AG08396 (cell line): ENCODE measurements at regions not wholly inside any gene's neighbourhood (a gene's known extent, or its start where the extent isn't known, plus 50 kb on each side); places are given as distances from the start of the nearest gene placed in this dataset.
"Not testable (repeated sequence)": the region's sequence is repeated elsewhere in the genome, so short reads cannot be mapped to it uniquely, and the experiment has no call there.

ENCODE experiments used
- DNase-seq: peaks from one replicate; pipeline ENCODE4 v3.0.0; 2012; ENCODE audit warnings: low spot score, mixed read lengths

DNA sequence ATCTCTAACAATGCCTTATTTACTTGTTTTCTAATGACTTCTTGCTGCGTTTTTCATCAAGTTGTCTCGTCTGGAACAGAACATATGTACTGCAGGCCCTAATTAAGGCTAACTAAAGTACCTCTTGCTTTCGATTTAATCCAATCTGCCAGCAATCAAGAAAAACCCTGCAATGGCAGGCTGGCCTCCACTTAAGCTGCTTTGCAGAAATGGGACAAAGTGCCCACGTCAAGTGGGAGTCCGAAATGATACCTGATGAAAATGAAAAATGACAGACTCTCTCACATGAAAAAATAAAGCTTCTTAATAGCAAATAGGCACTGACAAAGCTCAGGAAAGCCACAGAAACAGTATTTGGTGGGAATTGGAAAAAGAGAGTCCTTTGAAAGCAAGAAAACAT, 1454.7 kb downstream of the FAM181B start:
- DNase-seq, result no peak

DNA sequence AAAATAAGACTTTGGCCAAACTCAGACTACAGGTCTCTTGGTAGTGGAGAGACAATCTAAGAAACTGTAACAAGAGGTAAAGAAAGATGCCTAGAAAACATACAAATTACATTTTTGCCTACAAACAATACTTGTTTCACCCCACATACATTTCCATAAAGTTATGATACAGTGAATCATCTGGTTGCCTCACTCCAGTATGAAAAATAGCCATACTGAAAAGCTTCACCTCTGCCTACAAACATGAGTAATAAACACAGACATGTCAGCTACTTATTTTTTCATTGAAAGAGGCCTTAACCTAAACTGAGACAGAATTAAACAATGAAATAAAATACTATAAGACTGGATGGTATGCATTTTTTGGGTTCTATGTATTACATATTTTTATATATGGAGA, 1463.0 kb downstream of the FAM181B start:
- DNase-seq, result no peak

DNA sequence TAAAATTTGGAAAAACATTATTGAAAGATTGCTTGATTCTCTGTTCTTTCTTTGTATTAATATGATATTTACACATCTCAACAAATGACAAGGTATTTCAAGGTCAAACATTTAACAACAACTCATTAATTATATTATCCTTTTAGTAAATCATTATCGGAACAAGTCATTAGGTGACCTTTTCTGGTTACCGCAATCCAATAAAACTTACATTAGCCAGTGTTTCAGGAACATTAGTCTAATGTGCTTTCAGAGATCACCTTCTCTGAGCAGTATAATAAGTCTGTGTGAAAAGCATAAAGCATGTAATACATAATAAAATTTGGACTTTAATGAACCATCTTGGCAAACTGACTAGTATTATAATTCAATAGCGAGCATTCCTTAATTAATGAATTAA, 1466.4 kb downstream of the FAM181B start:
- DNase-seq, result no peak

DNA sequence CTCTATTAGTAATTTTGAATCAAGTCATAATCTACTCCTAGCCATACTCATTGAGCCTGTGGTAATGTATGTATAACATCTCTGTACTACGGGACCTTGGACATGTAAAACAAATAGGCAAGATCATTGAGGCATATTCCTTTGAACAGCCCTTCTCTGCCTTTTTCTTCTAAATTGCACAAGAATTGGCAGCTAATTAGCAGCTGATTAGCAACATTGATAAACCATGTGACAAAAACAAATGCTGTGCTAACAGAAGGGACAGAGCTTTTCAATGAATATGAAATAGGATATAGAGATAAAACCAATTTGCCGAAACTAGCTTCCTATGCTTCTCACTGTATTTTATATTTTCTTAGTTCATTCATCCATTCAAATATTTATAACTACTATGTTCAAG, 1474.2 kb downstream of the FAM181B start:
- no peak for DNase-seq

DNA sequence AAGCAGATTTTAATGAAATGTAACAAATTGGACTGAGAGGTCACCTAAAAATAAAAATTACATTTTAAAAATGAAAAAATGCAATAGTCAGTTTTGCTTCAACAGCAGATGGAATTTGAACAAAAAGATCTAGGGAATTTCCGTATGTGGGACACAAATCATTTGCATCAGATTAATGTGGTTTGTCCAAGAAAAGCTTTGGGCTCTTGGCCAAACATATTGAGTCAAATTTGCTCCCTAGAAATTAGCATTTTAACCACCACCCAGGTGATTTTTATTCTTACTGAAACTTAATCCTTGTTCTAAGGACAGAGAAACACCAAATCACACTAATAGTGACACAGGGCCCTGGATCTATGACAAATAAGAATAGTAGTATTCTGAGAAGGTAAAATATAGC, 1477.8 kb downstream of the FAM181B start:
- DNase-seq, result no peak

DNA sequence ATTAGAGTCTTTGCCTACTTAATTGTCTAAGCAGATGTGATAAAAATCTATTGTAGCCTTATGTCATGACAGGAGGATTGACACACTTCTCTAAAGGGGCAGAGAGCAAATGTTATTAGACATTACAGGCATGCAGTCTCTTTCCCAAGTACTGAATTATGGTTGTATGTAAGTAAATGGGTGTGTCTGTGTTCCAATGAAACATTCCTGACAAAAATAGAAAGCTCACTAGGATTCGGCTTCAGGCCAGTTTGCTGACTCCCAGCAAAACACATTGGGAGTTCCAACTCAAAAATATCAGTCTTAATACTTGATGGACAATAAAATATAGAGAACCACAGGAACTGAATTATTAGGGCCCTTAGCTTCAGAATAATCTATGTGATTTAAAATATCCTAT, 1480.4 kb downstream of the FAM181B start:
- no peak for DNase-seq

DNA sequence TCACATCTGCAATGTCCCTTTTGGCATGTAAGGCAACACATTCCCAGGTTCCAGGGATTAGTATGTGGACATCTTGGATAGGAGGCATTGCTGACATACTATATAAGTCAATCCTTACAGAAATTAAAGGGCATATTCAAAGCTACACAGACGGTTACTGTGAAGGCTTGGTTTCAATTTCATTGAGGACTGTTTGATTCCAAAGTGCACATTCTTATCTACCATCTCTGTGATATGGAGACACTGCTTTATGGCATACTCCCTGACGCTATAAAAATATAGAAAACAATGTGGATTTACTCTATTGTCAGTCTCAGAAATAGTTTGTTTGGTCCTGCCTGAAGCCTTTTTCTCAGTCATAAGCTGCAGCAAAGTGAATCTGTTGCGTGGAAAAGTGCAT, 1486.7 kb downstream of the FAM181B start:
- no peak for DNase-seq

DNA sequence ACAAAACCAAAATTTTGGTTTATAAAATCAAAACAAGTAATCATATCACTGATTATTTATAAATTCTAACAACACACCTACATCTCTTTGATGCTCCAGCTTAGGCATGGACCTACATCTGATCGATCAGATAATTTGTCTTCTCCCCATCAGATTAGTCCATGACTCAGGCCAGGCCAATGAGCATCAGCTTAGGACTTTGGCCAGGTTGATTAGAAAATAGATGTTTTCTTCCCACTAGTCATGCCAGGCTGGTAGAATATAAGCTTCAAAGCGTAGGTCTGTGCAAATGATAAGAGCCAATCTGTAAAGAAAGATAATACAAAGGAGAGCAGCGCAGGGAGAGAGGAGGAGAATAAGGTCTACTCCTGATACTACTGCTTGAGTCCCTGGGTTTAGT, 1487.9 kb downstream of the FAM181B start:
- no peak for DNase-seq

DNA sequence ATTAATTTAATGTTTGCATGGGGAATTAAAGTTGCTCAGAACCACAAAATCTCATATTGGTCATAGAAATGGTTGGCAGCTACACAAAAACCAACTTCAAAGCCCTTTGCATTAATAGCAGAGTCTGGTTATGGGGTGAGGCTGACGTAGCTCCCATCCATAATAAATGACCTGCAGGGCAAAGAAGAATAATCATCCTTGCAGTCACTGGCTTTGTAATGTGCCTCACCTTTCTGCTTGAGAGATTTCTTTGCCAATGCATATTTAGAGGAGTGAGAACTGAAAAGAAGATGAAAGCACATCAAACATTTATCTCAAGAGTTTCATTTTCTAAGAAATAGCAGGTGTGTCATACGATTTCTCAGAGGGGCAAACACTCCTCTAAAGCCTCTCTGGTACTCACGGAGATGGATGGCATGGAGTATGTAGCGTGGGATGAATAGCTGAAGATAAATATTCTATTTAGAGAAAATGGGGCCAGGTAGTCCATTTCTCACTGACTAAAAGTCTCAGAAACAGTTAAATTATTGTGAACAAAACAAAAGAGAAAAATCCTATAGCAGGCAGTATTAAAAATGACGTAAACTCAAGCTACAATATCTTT, 1491.9 kb downstream of the FAM181B start:
- DNase-seq, result no peak

DNA sequence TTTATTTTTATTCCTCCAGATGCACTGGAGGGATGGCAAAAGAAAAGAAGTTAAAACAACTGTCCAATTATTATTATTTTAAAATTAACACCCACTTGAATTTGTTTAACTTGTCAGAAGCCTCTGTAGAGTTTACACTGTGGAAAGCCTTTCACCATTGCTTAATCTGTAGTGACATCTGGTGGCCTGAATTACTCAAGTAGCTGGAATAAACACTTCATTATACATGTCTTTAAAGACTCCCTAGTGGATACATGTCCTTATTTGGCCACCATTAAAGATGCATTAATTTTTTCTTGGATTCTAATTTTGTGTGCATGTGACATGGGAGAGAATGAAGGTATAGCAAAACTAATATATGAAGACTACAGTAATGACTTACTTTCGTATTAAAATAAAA, 1496.5 kb downstream of the FAM181B start:
- DNase-seq, result no peak

DNA sequence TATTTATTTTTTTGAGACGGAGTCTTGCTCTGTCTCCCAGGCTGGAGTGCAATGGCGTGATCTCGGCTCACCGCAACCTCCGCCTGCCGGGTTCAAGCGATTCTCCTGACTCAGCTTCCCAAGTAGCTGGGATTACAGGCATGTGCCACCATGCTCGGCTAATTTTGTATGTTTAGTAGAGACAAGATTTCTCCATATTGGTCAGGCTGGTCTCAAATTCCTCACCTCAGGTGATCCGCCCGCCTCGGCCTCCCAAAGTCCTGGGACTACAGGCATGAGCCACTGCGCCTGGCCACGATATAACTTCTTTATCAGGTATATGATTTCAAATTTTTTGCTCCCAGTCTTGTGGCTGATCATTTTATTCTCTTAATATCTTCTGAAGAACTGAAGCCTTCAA, 1506.3 kb downstream of the FAM181B start:
- not testable (repeated sequence) for DNase-seq

DNA sequence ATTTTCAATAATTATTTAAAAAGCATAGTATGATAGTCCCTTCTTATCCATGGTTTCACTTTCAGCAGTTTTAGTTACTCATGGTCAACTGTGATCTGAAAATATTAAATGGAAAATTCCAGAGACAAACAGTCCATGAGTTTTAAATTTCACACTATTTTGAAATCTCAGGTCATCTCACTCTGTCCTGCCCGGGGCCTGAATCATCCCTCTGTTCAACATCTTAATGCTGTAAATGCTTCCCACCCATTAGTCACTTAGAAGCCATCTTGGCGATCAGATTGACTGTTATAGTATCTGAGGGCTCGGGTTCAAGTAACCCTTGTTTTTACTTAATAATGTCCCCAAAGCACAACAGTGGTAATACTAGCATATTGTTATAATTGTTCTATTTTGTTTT, 1509.3 kb downstream of the FAM181B start:
- no peak for DNase-seq

DNA sequence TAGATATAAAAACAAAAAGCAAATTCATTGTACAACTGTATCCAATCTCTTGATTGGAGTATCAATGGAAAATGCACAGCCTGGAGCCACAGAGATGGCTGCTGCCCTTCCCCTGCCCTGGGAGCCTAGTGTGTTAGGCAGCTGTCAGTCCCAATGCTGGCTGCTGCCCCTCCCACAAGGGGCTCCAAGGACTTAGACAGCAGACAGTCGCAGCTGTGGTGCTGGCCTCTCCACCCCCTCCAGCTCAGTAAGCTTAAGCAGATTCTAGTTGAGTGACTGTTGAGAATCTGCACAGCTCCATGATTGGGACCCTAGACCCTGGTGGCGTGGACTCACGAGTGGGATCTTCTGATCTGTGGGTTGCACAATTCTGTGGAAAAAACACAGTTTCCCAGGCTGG, 1511.2 kb downstream of the FAM181B start:
- no peak for DNase-seq

DNA sequence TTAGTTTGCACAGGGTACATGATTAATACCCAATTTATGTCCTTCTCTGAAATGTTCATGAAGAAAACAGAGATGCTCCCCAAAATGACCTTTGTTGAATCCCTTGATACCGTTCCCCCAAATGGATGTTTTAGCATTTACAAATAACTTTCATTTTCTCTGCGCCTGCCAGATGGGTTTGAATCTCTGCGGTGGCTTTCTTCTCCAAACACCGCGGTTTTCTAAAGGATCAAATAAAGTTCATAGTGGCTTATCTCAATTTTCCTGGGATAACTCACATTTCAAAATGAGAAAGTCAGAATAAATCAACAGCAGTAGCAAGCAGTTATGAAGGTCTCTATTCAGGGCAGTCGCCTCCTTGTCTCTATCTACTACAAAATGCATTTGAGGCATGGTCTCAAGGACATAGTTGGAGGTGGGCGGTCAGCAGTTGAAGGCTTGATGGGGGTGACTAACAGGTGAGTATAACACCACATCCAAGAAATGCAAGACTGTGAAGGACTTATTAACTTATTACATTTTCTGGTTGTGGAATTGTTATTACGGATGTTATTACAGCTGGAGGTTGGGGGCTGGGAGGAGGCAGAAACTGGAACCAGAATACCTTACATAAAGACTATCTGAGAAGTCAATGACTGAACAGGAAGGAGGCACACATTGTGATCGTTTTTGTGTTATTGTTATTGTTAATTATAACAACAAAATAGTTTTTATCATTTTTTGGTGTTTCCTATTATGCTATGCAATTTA, 1513.3 kb downstream of the FAM181B start:
- DNase-seq, result no peak

DNA sequence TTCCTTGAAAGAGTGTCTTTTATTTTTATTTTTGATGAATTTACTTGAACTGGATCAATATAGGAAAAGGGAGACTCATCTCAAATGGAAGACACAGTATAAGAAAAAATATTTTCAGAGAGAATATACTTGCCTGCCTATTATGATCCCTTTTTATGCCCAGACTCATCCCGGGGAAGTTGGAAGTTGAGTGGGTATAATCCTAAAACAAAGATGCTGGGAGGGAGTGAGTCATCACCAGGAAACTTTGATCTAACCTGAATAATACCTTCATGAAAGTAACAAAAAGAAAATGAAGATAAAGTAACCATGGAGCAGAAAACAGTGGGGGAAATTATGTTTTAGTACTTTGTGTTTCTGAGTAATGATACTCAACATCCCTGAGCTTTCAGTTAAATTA, 1514.0 kb downstream of the FAM181B start:
- DNase-seq, result no peak

DNA sequence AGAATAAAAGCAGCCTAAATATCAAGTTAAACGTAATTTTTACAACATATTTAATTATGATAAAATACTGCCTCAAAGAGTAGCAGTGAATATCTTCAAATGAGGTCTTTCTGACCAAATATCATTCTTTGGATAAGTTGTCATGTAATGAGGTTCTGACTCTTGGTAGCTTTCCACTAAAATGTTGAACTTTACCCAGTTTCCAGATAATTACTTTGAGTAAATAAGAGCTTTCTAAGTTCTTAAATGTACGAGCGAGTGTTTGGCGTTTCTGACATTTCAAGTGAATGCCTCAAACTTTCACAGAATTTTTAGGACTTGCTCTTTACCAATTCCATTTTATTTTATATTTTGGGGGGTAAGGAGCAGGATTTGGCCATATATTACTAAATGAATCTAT, 1515.2 kb downstream of the FAM181B start:
- DNase-seq, result no peak

DNA sequence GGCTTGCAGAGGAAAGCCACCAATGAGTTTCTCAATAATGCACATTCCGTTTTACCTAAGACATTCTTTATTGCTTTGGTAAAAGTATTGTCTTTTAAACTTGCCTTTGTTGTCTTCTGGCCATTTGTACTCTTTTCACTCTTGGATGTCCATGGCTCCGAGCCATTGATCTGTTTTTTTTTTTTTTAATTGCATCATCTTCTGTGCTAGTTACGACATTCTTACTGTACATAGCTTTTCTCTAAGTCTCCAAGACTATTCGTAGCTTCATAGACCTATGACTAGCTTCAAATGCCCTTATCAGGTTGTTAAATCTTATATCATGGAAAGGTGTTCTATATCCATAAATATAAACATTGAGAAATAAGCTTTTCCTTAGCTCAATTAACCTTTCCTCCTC, 1522.6 kb downstream of the FAM181B start:
- DNase-seq, result no peak

DNA sequence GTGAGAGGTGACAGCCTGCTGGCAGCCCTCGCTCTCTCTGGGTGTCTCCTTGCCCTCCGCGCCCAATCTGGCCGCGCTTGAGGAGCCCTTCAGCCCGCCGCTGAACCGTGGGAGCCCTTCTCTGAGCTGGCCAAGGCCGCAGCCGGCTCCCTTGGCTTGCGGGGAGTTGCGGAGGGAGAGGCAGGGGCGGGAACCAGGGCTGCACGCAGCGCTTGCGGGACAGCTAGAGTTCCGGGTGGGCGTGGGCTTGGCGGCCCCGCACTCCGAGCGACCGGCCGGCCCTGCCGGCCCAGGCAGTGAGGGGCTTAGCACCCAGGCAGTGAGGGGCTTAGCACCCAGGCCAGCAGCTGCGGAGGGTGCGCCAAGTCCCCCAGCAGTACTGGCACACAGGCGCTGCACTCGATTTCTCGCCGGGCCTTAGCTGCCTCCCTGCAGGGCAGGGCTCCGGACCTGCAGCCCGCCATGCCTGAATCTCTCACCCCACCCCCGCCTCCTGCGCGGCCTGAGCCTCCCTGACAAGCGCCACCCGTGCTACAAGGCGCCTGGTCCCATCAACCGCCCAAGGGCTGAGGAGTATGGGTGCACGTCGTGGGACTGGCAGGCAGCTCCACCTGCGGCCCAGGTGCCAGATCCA, 1526.1 kb downstream of the FAM181B start:
- no peak for DNase-seq

DNA sequence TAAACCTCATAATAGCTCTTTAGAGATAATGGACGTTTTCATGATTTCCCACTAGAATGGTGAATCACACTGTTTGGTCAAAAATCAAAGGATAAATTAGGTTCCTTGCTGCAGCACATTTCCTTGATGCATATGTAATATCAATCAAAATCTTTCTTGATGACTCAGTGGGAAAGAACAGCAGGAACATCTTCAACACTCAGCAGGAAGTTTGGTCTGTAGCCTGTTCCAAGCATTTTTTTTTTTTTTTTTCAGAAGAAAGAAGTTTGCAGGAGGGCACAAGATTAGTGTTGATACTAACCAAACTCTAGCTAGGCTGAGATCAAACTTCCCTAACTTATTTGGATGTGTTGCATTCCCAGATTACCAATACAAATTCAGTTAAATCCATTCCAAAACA, 1529.8 kb downstream of the FAM181B start:
- no peak for DNase-seq

DNA sequence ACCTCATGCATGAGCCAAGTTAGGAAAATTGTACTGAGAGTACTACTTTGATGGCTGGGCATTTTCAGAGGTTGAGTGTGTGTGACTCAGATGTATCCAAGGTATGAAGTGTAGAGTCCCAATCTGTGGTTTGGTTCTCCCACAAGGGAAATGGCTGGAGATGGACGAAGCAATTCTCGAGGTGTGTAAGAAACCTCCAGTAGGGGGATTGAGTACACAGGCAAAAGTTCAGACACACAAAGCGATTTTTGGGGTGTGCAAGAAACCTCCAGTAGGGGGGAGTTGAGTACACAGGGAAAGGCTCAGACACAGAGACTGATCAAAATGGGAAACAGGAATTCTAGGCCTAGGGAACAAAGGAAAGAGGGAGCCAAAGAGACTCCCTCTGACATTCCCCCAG, 1536.3 kb downstream of the FAM181B start:
- no peak for DNase-seq

DNA sequence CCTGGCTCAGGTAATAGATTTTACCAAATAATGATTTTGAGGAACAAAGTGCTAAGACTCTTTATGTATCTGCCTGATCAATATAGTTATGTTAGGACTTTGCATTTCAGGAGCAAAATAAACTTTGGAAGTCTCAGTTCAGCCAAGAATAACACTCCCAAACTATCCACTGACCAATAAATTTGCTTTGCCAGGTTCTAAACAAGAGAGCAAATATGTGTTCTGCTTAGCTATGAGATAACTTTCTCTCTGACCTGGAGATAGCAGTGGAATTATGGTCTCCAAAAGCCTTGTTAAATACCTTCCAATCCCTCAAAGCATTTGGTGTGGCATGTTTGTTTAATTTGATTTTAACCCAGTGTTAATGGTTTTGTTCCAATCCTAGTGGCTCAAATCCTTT, 1541.1 kb downstream of the FAM181B start:
- no peak for DNase-seq

DNA sequence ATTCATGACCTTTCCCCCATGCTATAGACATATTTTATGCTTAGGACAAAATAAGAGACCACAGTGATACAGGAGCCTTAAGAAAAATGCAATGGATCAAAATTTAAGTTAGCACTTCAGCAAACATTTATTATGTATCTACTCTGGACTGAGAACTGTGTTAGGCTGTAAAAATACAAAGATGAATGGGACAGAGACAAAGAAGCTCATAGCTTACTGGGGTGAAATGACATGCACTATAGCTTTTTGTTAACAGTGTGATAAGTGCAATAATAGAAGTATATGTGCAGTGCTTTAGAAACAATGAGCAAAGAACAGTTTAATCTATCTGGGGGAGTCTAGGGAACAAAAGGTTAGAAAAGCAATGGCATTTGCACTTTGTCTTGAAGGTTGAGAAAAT, 1543.1 kb downstream of the FAM181B start:
- DNase-seq, result no peak

DNA sequence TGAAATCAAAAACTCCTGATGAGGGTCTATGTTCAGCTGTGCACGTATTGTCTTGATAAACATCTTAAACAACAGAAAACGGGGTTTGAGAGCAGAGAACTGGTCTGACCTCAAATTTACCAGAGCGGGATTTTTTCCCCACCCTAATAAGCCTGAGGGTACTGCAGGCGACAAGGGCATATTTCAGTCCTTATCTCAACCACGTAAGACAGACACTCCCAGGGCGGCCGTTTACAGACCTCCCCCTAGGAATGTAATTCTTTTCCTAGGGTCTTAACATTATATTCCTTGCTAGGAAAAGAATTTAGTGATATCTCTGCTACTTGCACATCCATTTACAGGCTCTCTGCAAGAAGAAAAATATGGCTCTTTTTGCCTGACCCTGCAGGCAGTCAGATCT, 1546.6 kb downstream of the FAM181B start:
- DNase-seq, result not testable (repeated sequence)
